HG03460 (cell line): ENCODE measurements at regions not wholly inside any gene's neighbourhood (a gene's known extent, or its start where the extent isn't known, plus 50 kb on each side); places are given as distances from the start of the nearest gene placed in this dataset.

Experiments used
- ATAC-seq: cut with Tn5 transposase; IDR thresholded peaks from one replicate; pipeline ENCODE4 v1.9.1; 2021; ENCODE audit not compliant: unreplicated experiment

- no peak for ATAC-seq
Observed at GRCh38 chr4:62288808-62289541, 1088.8 kb downstream of the ADGRL3 start.

GRCh38 chr4:62285026-62285425 is 1084.9 kb downstream of the ADGRL3 start:
- no peak for ATAC-seq

DNA sequence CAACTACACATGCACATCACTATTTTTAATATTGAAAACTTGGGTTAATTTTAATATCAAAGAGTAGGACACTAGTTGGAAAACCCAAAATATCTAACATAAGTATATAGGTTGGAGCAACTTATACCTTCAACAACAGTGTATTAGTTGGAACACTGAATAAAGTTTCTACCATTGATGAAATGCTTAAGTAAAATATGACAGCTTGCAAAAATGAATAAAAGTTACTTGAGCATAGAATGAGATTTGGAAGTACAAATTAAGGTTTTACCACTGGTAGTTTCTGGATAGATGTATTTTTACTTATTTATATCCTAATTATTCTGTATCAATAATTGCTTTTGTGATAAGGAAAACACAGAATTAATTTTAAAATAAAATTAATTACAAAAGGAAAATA is 1079.6 kb downstream of the ADGRL3 start:
- ATAC-seq, result no peak

- no peak for ATAC-seq
Observed at GRCh38 chr4:62275470-62275869, 1075.3 kb downstream of the ADGRL3 start.

- ATAC-seq, result no peak
Observed at GRCh38 chr4:62274782-62275181, 1074.7 kb downstream of the ADGRL3 start.

- no peak for ATAC-seq
Observed at GRCh38 chr4:62271107-62271506, 1071.0 kb downstream of the ADGRL3 start.

DNA sequence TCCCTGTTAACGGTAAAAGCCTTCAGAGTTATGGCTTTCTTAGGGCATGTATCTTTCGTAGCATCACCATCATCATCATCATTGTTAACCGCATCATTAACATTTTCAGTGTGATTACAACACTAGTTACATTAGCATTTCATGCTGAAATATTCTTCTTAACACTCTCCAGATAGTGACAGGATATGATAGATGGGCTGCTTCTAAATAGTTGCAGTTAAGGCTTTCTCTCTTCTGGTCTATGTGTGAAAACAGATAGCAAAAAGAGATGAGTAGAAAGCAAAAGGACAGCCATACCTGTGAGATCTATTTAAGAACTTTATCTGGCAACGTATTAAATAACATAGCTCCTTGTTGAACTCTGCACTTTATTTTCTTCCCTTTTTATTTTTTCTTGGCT is 1069.8 kb downstream of the ADGRL3 start:
- ATAC-seq, result no peak

DNA sequence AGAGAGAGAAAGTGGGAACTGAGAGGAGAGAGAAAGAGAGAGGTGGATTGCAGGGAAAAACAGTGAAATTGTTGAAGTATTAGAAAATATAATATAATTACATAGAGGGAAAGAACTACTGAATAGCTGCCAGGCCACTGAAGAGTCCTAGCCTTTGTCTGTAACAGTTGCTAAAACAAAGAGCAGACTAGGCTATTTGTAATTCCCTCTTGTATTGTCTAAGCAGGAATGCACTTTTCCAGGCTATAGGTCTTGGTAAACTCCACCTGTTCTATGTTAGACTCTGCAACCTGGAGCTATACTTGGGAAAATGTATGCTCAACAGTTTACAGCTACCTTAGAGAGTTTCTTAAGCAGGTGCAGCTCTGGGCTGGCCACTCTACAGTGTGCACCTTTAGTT is 1063.3 kb downstream of the ADGRL3 start:
- ATAC-seq, result no peak

DNA sequence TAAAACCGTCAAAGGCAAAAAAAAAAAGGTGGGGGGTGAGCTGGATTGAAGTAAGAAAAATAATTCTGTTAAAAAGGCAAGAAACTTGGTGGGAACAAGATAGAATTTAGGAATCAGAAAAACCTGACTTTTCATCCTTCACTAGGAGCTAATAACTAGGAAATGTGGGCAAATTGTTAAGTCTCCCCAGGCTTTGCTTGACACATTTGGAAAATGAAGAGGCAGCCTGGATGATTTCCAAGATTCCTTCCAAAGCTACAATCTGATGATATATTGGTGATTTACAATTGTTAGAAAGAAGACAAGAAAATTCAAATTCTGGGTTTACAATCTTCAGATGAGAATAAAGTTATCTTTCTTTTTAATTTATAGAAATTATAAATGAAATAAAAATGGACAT is 1062.5 kb downstream of the ADGRL3 start:
- no peak for ATAC-seq

DNA sequence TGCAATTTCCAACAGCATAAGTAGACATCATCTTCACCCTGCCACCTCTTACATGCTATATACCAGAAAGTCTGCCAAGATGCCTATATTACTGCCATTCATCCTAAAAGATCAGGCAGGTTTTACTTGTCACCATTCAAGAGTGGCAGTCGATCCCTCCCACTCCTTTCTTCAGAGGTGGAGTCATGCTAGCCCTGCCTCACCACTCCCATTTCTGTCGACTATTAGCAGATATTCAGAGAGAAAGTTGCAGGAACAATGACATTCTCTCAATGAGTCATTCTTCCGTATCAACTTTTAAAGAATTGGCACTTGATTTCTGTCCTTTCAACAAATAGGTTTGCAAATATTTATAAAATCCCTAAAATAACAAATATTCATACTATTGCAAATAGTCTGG is 1060.1 kb downstream of the ADGRL3 start:
- ATAC-seq, result no peak

DNA sequence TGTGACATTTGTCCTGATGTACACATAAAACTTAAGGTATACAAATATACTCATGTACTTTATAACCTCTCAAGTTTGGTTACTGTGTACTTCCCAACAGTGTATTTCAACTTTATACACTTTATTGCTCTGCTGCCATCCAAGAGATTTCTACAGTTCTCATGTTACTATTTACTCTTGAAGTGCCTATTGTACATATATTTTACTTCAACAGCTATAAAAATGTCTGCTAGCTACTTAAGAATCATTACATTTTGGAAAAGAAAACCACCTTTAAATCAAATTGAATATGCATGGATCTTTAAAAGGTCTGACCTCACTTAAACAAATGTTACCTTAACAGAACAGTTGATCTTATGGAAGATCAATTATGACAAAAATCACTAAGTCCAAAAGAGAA is 1056.4 kb downstream of the ADGRL3 start:
- ATAC-seq, result no peak

- no peak for ATAC-seq
Observed at GRCh38 chr4:62252728-62253127, 1052.6 kb downstream of the ADGRL3 start.

GRCh38 chr4:62250100-62250499 is 1050.0 kb downstream of the ADGRL3 start:
- no peak for ATAC-seq

- no peak for ATAC-seq
Observed at GRCh38 chr4:62243895-62244294, 1043.8 kb downstream of the ADGRL3 start.

DNA sequence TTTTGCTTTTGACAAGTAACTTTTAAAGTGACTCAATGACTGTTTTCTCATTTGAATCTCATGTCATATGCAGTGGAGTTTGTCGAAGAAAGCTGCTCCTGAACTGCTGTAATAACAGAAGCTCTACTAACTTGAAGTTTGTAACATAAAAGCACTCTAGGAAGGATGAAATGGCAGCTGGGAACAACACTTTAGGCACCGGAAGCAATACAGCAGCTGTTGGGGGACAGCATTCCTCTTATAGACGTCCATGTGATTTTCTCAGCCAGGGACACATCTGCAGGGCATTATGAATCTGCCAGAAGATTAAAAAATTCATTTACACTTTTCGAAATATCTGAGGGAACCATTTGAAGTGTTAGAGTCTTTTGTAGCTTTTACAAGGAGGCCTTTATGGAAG is 1035.8 kb downstream of the ADGRL3 start:
- ATAC-seq, result no peak

DNA sequence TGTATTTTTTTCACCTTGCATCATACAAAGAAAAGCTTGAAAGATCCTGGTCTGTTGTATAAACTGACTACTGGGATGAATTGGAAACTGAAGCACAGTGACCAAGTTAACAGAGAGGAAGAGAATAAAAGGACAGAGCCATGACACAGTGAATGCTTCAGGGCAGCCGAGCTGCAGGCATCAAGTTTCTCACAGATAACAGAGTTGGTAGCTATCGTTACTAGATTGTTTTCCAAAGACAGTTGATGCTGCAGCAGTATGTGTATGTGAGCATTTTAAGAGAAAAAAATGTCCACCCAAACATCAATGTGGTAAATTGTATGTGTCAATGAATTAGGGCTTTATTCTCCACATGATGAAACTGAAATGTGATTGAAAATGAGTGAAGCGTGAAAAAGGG is 1032.7 kb downstream of the ADGRL3 start:
- ATAC-seq, result no peak

GRCh38 chr4:62231994-62232393 is 1031.9 kb downstream of the ADGRL3 start:
- no peak for ATAC-seq

GRCh38 chr4:62226082-62226481 is 1026.0 kb downstream of the ADGRL3 start:
- ATAC-seq, result no peak

GRCh38 chr4:62222121-62222520 is 1022.0 kb downstream of the ADGRL3 start:
- ATAC-seq, result no peak

DNA sequence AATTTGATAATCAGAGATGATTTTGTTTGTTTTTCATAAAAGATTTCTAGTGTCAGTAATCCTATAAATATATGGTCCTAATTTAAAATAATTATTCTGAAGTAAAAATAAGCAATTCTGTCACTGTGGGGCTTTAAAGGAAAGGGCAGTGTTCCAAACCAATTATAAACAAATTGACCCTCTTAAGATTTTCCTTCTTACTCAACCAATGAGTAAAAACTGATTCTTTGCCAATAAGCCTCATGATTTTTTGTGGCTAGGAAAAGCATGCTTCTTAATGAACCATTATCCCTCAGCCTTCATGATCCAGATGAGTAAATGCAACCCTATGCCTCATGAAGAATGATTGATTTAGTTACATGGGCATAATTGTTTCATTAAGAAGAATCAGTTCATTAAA is 1010.4 kb downstream of the ADGRL3 start:
- ATAC-seq, result no peak

GRCh38 chr4:62209757-62210485 is 1009.8 kb downstream of the ADGRL3 start:
- no peak for ATAC-seq

- ATAC-seq, result no peak
Observed at GRCh38 chr4:62208921-62209320, 1008.8 kb downstream of the ADGRL3 start.

DNA sequence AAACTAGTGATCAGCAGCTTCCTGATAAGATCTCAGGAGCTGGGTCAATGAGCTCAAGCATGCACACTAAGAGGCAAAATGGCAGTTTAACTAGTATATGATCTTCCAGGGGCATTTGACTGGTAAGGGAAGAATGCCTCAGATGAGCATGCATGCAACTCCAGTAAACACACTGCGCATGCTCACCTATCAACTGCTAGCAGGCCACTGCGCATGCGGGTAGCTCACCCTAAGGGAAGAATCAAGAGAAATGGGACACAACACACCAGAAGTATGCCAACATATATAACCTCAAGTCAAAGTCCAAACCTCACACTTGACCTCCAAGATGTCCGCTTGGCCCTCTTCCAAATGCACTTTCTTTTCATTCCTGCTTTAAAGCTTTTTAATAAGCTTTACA is 1004.0 kb downstream of the ADGRL3 start:
- no peak for ATAC-seq
